Panc1 (cell line): ENCODE measurements at regions not wholly inside any gene's neighbourhood (a gene's known extent, or its start where the extent isn't known, plus 50 kb on each side); places are given as distances from the start of the nearest gene placed in this dataset.

ENCODE experiments used
- ATAC-seq: fragments of 200-7000 bp; cut with Tn5 transposase; 2 replicates; pipeline ENCODE4 v1.9.1; 2020; ENCODE audit warnings: mild to moderate bottlenecking, moderate library complexity
- BruUV-seq: library from RNA; stranded (reverse); fragments of 400-500 nt; replicated peaks from 2 replicates; lab custom pipeline; 2021; lab: Mats Ljungman, UMichigan
- CTCF ChIA-PET: fragments of 300-600 bp; sonication (Branson Sonifier 250); formaldehyde crosslinking; loops from one replicate; lab custom pipeline; 2022; ENCODE audit warnings: antibody characterized with exemption; lab: Charles Lee
- POLR2A ChIA-PET: fragments of 300-600 bp; sonication (Branson Sonifier 250); formaldehyde crosslinking; loops from one replicate; lab custom pipeline; 2022; ENCODE audit warnings: antibody characterized with exemption; lab: Charles Lee
- DNase-seq: peaks from one replicate; pipeline ENCODE4 v3.0.0-alpha.2; 2010; ENCODE audit warnings: low read depth, low spot score
- H3K27ac ChIP-seq: 2 replicates; pipeline ENCODE4 v1.5.1; 2011; ENCODE audit warnings: mild to moderate bottlenecking, low read length, inconsistent platforms
- H3K27me3 ChIP-seq: fragments of 200-500 bp; sonication (Bioruptor generic); 2 replicates; pipeline ENCODE4 v1.6.0; 2014; ENCODE audit warnings: low read length, inconsistent platforms; ENCODE audit not compliant: control insufficient read depth, insufficient read depth
- H3K36me3 ChIP-seq: fragments of 200-500 bp; sonication (Bioruptor generic); 2 replicates; pipeline ENCODE4 v1.5.1; 2014; ENCODE audit warnings: inconsistent platforms, mild to moderate bottlenecking, low read length, moderate library complexity; ENCODE audit not compliant: control insufficient read depth, insufficient read depth
- H3K4me1 ChIP-seq: 2 replicates; pipeline ENCODE4 v1.5.1; 2011; ENCODE audit warnings: inconsistent platforms, mild to moderate bottlenecking, low read length, moderate library complexity; ENCODE audit not compliant: control insufficient read depth, insufficient read depth
- H3K4me3 ChIP-seq, 2 experiments: 2 replicates each; pipeline ENCODE4 v1.5.1; 2011 to 2012; ENCODE audit warnings: low read depth in 2 of 2, low read length in 2 of 2, mild to moderate bottlenecking in 2 of 2, inconsistent platforms in 1 of 2, moderate library complexity in 1 of 2
- H3K9me3 ChIP-seq: fragments of 200-500 bp; sonication (Bioruptor generic); 2 replicates; pipeline ENCODE4 v1.5.1; 2014; ENCODE audit warnings: low read depth, mild to moderate bottlenecking, inconsistent platforms, low read length, moderate library complexity; ENCODE audit not compliant: control insufficient read depth, insufficient read depth
- POLR2AphosphoS5 ChIP-seq: IDR thresholded peaks from 2 replicates; pipeline ENCODE4 v1.6.1; 2012; ENCODE audit warnings: mild to moderate bottlenecking, low read depth, low read length, moderate library complexity
- SIN3A ChIP-seq: IDR thresholded peaks from 2 replicates; pipeline ENCODE4 v1.6.1; 2012; ENCODE audit warnings: low read depth, mild to moderate bottlenecking, low read length, moderate library complexity, borderline replicate concordance; ENCODE audit not compliant: insufficient read depth
- TCF7L2 ChIP-seq: IDR thresholded peaks from 2 replicates; pipeline ENCODE4 v1.6.1; 2011; ENCODE audit warnings: mild to moderate bottlenecking, low read depth, low read length, inconsistent platforms
- in situ Hi-C: cut with HindIII; loops from 2 replicates; pipeline ENCODE4 v1.10.0; 2016; ENCODE audit warnings: low sequenced_read_pairs, low pct_unique_long_range_greater_than_20kb
- intact Hi-C: fragments of 100-400 bp; cut with micrococcal nuclease; formaldehyde crosslinking; loops from one replicate; pipeline ENCODE4 v1.10.0; 2022; ENCODE audit not compliant: unreplicated experiment
- TF ChIP-seq, protein P1 (sequence below), 2 experiments: IDR thresholded peaks; 2 replicates each; pipeline ENCODE4 v1.6.1; 2011 to 2012; ENCODE audit warnings: low read depth in 2 of 2, control low read depth in 1 of 2, low read length in 1 of 2, mild to moderate bottlenecking in 1 of 2, moderate library complexity in 1 of 2; ENCODE audit not compliant: insufficient read depth in 1 of 2
- TF ChIP-seq, protein P2 (sequence below): fragments of 450-650 bp; IDR thresholded peaks from 2 replicates; pipeline ENCODE4 v1.5.1; 2017; ENCODE audit warnings: mild to moderate bottlenecking

DNA sequence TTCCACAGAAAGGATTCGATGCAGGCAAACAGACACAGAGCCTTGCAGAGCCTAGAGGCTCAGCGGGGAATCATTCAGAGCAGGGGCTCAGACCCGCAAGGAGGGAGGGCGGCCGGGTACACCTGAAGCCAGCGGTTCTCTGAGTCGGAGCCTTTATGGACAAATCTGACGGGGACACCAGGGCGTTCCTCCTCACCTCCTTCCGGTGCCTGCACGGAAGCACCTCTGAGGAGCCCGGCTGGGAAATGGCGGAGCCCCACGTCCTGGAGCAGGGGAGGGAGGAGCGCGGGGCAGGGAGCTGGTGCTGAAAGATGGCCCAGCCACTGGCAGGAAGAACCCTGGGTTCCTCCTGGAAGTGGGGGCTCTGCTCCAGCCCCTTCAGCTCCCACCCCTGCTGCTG is 193.5 kb upstream of the ALKAL2 start:
- intact Hi-C loops, result no loop called here
- no TSS peak for BruUV-seq
- POLR2A ChIA-PET, result no interaction called here

DNA sequence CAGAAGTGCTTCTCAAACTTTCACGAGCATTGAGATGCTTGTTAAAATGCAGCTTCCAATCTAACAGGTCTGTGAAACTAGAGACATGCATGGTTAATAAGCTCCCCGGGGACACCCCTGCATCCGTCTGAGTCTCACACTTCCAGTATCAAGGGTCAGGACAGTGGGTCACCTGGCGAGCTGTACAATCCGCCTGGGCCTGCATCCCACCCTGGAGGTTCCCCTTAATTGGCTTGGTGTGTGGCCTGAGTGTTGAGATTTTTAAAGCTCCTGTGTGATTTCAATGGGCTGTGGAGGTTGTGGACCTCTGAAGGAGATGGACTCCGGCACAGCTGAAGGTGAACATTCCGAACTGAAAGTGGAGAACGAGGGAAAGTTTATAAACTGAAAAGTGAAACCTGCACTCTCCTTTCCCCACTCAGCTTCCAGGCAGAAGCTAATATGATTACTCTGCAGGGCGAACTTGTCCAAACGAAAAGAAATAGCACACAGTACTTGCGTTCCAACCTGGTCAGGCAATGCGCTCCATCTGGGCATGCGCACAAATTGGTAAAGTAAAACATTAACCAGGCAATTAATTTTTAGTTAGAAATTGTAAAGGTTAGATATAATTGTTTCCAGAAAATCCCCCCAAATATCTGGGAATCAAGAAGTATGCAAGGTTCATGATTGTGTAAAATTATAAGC is 191.7 kb upstream of the ALKAL2 start:
- intact Hi-C loops (no loop called here), in situ Hi-C loops (no loop called here)
- TF ChIP-seq, protein P1, sequence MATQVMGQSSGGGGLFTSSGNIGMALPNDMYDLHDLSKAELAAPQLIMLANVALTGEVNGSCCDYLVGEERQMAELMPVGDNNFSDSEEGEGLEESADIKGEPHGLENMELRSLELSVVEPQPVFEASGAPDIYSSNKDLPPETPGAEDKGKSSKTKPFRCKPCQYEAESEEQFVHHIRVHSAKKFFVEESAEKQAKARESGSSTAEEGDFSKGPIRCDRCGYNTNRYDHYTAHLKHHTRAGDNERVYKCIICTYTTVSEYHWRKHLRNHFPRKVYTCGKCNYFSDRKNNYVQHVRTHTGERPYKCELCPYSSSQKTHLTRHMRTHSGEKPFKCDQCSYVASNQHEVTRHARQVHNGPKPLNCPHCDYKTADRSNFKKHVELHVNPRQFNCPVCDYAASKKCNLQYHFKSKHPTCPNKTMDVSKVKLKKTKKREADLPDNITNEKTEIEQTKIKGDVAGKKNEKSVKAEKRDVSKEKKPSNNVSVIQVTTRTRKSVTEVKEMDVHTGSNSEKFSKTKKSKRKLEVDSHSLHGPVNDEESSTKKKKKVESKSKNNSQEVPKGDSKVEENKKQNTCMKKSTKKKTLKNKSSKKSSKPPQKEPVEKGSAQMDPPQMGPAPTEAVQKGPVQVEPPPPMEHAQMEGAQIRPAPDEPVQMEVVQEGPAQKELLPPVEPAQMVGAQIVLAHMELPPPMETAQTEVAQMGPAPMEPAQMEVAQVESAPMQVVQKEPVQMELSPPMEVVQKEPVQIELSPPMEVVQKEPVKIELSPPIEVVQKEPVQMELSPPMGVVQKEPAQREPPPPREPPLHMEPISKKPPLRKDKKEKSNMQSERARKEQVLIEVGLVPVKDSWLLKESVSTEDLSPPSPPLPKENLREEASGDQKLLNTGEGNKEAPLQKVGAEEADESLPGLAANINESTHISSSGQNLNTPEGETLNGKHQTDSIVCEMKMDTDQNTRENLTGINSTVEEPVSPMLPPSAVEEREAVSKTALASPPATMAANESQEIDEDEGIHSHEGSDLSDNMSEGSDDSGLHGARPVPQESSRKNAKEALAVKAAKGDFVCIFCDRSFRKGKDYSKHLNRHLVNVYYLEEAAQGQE (IDR thresholded peaks at IDR 0.05; ENCODE audit: insufficient read depth in 1 of 2, low read depth in 2 of 2, low read length in 1 of 2), result no peak
- TF ChIP-seq, protein P2, sequence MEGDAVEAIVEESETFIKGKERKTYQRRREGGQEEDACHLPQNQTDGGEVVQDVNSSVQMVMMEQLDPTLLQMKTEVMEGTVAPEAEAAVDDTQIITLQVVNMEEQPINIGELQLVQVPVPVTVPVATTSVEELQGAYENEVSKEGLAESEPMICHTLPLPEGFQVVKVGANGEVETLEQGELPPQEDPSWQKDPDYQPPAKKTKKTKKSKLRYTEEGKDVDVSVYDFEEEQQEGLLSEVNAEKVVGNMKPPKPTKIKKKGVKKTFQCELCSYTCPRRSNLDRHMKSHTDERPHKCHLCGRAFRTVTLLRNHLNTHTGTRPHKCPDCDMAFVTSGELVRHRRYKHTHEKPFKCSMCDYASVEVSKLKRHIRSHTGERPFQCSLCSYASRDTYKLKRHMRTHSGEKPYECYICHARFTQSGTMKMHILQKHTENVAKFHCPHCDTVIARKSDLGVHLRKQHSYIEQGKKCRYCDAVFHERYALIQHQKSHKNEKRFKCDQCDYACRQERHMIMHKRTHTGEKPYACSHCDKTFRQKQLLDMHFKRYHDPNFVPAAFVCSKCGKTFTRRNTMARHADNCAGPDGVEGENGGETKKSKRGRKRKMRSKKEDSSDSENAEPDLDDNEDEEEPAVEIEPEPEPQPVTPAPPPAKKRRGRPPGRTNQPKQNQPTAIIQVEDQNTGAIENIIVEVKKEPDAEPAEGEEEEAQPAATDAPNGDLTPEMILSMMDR, result no peak
- no peak for TF ChIP-seq TCF7L2
- no peak for TF ChIP-seq SIN3A
- H3K4me1 ChIP-seq, result no peaks in the 10 kb centered on the region
- POLR2A ChIA-PET, result no interaction called here
- no TSS peak for BruUV-seq
- peaks cover 16% of the 10 kb centered on the region for H3K27me3 ChIP-seq
- H3K36me3 ChIP-seq, result no peaks in the 10 kb centered on the region
- CTCF ChIA-PET, result no interaction called here
- no peak overlapping the region for H3K27ac ChIP-seq
- ATAC-seq, result peak; percentile 48; the same call in 1 of the 2 replicates
- H3K9me3 ChIP-seq, result no peaks in the 10 kb centered on the region
- H3K4me3 ChIP-seq, result peak overlapping the region; percentile 34 to 63
- DNase-seq, result no peak

More for the DNA sequence above, 193.5 kb upstream of the ALKAL2 start:
- Histone ChIP-seq H3K27me3 (peaks cover 20% of the 10 kb centered on the region), H3K36me3 (no peaks in the 10 kb centered on the region), H3K27ac (no peak overlapping the region), H3K4me1 (no peaks in the 10 kb centered on the region), H3K4me3 (no peak overlapping the region), H3K9me3 (no peaks in the 10 kb centered on the region)
- CTCF ChIA-PET, result no interaction called here
- DNase-seq (no peak), ATAC-seq (no peak)
- TF ChIP-seq, protein P1 (IDR thresholded peaks at IDR 0.05; ENCODE audit: insufficient read depth in 1 of 2, low read depth in 2 of 2, low read length in 1 of 2), result no peak
- TF ChIP-seq, protein P2, result no peak
- TF ChIP-seq SIN3A (no peak), POLR2AphosphoS5 (no peak), TCF7L2 (no peak)
- in situ Hi-C loops, result no loop called here
